HG03439 (cell line): ENCODE measurements at regions not wholly inside any gene's neighbourhood (a gene's known extent, or its start where the extent isn't known, plus 50 kb on each side); places are given as distances from the start of the nearest gene placed in this dataset.

Experiments used
- ATAC-seq: cut with Tn5 transposase; IDR thresholded peaks from one replicate; pipeline ENCODE4 v1.9.1; 2021; ENCODE audit warnings: mild to moderate bottlenecking, moderate library complexity; ENCODE audit not compliant: unreplicated experiment

DNA sequence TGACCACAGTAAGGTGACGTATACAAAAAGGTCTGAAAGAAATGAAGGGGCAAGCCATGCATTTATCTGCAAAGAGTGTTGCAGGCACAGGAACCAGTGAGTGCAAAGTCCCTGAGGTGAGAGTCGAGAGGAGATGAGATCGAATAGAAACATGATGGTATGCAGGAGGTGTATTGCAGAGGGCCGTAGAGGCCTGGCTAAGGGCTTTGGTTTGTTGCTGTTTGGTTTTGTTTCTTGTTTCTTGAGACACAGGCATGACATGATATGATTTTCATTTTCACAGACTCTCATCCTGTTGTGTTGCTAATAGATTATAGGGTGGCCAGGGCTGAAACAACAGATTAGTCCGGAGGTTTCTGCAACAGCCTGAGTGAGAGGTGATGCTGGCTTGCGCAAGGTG is 80.4 kb downstream of the HSPH1 start:
- no peak for ATAC-seq

DNA sequence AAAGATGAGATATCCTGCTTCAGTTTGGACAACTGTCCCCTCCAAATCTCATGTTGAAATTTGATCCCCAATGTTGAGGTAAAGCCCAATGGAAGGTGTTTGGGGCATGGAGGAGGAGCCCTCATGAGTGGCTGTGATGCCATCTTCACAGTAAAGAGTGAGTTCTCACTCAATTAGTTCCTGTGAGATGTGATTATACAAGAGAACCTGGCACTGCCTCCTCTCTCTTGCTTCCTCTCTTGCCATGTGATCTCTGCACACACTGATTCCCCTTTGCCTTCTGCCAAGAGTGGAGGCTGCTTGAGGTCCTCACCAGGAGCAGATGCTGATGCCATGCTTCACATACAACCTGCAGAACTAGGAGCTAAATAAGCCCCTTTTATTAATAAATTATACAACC is 86.9 kb downstream of the HSPH1 start:
- no peak for ATAC-seq

DNA sequence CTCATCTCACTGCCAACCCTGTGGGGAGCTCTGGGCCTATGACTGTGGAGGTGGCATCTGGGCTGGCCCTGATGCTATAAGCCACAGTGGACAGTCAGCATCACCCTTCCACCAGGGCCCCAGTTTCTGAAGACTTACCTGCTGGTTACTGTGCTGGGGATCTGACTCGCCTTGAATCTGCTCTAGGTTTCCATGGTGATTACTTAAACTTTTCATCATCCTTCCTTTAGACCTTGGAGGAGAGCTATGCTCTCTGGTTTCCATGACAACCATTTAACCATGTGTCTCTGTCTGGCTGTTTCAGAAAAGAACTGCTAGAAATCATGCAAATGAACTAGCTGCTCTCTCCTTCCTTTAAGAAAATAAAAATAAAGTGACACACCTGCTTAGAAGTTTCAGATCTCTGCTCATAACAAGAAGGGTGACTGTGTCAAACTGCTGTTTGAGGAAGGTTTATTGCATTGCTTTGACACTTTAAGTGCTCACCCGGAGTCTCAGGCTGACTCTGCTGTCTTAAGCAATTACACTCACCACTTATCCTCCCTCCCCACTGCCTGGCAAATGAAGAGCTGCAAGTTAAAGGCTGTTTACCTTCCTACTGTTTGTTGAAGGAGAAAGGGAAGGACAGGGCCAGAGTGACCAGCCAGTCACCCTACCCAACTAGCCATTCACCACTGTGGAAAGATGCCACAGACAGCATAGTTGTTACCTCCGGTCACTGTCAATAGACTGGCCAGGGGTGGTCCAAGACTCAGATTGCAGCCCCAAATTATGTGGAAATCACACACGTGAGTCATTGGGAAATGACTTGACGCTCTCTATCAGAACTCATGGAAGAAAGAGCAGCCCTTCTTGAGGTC is 87.6 kb downstream of the HSPH1 start:
- peak; percentile 95 for ATAC-seq

DNA sequence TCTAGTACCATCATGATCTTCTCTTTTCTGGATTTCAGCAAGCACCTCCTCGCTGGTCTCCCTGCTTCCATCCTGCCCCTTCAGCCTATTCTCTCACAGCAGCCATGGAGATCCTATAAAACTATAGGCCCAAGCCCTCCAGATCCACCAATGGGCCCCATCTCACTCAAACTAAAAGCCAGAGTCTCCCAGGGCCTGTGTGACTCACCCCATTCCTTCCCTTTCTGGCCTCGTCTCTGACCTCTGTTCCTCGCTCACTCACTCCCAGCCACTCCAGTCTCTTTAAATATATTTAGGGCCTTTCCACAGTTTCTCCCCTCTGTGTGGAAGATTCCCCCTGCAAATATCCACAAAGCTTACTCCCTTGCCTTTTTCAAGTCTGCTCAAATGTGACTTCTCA is 89.7 kb downstream of the HSPH1 start:
- ATAC-seq = no peak

DNA sequence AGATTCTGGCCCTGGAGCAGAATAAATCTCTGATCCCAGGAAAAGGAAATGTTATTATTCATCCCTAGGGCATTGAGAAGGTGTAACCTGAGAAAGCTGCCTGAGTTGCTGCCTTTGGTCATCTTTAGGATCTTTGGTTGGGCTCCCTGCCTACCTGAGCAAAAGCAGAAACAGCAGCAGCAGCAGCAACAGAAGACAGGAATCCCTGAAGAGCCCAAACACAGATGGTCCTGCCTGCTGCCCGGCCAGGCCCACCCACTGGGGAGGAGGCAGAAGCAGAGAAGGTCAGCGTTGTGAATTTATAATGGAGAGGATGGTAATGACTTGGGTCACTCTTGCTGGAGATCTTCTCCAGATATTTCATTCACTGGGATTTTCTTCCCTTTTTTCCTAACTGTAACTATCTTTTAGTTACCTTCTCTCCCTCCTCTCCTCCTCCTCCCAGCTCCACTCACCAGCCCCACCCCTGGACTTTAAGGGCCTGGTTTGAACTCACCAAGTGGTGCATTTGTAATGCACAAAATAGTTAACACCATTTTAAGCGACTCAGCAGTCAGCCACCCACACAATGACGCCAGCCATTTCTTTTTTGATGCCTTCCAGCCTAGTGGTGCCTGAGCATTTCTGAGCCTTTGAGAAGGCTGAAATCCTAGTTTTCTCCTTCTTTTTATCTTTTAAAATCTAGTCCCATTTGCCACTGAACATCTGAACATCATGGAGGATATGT is 91.7 kb downstream of the HSPH1 start:
- ATAC-seq = no peak

DNA sequence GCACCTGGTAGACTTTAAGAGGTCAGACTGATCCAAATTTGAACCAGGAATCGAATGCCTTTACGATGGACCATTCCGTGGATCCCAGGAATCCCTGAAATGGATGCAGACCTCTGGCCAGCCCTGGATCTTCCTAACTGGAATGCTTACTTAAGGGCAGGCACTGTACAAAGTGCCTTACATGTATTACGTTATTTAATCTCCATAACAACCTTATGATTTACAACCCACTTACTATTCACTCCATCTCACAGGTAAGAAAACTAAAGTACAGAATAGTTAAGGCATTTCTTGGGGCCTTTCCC is 93.6 kb downstream of the HSPH1 start:
- ATAC-seq = no peak

DNA sequence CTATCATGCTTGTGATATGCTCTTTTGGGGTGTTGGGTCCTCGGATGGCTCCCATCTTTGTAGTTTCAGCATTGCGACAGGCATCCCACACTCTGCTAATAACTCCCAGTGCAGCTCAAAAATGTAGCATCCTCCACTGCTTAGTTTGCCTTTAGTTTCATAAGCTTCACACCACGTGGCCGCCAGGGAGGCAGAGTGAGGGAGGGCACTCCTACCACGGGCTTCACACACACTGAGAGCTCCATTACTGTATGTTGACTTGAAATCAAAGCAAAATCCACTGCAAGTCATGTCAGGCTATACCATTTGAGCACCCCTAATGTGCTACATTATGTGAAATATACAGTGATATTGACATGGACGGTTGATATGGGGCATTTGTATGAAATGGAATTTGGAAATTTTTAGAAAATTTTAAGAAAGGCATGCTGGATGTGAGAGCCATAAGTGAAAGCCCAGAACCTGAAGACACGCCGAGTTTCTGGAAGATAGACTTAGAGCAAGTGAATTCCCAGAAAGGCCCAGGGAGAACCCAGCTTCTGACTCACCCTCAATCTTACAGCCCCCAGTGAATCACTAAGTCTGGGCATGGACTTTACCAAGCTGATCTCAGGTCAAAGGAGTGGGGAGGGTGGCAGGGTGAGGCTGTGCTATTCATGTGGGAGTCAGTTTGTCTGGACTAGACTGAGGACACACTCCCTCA is 94.1 kb downstream of the HSPH1 start:
- ATAC-seq = no peak

DNA sequence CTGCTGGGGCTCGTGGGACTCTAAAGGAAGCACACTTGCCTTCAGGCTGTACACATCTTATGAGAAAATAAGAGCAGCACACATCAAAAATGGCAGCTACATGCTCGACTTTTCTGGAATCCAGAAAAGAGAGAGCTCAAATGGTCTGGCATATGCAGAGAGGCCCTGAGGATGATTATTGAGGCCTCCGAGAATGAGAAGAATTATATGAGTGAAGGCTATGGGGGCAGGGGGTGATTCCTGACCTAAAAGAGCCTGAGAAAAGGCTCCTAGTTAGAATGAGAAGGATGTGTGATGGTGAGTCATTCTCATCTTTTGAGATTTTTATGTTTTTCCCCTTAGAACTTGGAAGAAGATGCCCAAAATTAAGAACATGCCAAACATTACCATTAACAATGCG is 97.1 kb downstream of the HSPH1 start:
- ATAC-seq = no peak

DNA sequence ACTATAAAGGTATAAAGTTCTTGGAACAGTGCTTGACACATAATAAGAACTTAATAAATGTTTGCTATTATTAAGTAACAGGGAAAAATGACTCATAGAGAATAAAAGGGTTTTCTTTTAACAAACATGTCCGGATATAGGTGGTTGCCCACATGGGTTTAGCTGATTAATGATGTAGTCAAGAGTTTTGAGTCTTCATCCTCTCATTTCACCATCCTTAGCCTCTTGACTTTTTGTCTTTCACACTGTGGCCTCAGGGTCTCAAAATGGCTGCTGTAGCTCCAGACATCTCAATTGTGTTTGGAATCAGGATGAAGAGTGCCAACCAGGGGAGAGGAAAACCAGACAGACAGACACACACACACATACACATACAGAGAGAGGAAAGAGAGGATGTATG is 97.9 kb downstream of the HSPH1 start:
- ATAC-seq = no peak

DNA sequence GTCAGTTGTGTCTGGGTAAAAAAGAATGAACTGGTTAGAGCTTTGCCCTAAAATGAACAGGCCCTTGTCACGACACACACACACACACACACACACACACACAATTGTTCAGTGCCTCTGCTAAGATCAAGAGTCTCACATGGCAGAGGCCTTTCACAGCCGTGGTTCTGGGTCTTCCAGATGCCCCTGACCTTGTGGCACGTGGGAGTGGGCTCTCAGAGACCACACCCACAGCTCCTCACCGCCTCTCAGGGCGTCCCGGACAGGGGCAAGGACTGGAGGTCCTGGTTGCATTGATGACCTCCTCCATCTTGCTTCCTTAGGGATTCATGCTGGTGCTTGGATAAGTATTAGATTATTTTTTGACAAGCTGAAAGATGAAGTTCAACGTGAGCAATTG is 101.0 kb downstream of the HSPH1 start:
- no peak for ATAC-seq

DNA sequence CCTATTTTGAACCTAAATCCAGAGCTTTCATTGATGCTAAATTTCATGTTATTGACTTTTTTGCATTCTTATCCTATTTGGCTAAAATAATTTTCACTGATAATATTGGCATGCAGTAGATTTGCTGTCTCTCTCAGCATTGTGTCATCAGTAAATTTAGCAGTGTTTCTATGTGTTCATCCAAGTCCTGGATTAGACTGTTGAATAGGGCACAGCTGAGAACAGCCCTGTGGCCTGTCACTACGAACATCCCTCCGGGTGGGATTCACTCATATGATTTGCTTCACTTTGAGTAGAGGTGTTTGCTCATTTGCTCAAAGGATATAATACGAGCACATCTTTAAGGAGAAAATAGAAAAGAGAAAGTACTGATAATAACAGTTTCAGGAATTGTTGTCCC is 101.5 kb downstream of the HSPH1 start:
- ATAC-seq = no peak

DNA sequence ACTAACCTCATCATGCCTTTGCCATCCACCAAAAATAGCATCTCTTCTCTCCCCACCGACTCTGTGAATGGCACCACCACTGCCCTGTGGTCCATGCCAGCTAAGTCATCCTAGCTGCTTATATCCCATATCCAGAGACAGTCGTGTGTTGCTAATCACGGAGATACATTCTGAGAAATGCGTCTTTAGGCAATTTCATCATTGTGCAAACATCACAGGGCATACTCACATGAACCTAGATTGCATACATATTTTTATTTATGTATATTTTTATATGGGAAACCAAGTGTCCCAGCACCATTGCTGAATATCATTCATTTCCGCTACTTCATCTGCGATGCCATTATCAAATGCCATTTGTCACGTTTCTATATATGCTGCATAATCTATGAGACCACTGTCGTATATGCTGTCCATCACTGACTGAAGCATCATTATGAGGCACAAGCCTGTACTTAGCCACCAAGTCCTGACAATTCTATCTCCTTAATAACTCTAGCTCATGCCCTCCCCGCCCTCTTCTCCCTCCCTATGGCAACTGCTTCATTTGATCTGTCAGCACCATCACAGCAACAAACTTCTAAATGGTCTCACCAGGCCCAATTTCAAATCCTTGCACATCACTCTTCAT is 104.2 kb downstream of the HSPH1 start:
- no peak for ATAC-seq

DNA sequence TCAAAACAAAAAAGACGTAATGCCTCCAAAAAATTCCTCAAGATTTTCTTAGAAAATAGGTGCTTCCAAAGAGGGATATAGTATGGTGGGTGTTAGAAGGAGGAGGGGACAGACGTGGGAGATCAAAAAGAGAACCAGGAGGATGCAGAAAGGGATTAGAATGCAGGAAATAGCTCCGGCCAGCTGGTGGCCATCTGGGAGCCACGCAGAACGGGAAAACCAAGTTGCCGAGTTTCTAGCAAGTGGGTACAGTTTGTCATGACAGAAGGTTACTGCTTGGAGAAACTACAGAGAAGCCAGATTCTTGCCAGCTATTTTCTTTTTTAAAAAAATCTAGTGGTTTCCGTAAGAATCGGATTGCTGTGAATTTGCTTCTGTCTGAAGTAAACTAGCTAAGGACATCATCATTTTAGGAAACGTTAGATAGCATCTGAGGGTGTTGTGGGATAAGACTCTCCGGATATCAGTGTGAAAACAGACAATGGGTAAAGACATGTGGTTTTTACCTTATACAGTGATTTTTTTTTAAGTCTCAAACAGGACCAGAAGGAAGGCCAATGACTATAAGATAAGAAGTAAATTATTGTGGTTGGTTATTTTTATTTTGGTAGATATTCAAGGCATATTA is 104.9 kb downstream of the HSPH1 start:
- ATAC-seq = no peak

DNA sequence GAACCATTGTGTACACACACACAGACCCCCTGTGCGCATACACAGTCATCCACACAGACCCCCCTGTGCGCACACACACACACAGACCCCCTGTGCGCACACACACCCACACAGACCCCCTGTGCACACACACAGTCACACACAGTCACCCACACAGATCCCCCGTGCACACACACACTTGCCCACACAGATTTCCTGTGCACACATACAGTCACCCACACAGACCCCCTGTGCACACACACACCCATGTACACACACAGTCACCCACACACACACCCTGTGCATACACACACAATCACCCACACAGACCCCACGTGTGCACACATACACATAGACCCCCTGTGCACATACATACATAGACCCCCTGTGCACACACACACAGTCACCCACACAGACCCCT is 106.1 kb downstream of the HSPH1 start:
- ATAC-seq = no peak

DNA sequence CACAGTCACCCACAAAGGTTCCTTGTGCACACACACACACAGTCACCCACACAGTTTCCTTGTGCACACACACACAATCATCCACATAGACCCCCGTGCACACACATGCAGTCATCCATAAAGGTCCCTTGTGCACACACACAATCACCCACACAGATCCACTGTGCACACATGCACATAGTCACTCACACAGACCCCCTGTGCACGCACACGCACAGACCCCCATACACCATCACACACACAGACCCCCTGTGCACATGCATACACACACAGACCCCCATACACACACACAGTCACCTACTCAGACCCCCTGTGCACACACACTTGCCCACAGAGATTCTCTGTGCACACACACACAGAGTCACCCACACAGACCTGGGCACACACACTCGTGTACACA is 107.1 kb downstream of the HSPH1 start:
- ATAC-seq = no peak

DNA sequence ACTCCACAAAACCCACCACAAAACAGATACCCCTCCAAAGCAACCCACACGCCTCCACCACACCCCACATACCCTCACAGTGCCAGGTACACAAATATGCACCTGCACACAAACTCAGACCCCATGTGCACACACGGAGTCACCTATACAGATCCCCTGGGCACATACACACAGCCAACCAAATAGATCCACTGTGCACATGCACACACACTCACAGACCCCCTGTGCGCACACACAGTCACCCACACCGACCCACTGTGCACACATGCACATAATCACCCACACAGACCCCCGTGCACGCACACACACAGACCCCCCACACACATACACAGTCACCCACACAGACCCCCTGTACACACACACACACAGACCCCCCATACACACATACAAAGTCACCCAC is 107.8 kb downstream of the HSPH1 start:
- ATAC-seq = no peak

DNA sequence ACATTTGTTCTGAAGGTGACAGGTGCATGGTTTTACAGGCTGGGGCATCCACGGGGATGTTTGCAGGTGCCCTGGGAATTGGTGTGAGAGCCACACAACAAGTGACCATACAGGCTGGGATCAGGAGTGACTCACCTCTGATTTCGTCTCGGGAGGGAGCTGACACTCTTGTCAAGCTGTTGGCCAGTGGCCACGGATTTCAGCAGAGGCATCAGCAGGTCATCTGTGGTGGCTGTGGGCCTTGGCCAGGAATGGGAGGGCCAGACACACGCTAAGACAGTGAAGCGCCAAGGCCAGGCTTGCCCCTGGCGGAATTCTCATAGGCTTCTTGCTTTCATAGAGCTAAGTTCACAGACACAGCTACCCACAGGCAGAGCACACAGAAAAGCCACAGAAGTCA is 108.6 kb downstream of the HSPH1 start:
- no peak for ATAC-seq

DNA sequence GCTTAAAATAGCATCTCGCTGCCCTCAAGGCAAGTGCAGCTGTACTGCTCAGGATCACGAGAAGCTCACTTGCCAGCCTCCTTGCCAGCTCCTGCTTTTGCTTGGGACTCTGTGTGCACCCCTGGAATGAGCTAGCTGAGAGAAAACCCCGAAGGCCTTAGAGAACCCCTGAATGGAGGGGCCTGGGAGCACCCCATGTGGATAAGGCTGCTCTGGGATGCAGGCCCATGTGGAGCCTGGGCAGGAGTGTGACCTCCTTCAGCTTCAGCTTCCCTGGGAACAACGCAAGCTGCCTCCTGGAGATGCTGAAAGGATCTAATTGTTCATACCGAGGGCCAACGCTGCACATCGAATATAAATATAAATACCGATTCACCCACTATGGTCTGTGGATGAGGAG is 109.2 kb downstream of the HSPH1 start:
- no peak for ATAC-seq

DNA sequence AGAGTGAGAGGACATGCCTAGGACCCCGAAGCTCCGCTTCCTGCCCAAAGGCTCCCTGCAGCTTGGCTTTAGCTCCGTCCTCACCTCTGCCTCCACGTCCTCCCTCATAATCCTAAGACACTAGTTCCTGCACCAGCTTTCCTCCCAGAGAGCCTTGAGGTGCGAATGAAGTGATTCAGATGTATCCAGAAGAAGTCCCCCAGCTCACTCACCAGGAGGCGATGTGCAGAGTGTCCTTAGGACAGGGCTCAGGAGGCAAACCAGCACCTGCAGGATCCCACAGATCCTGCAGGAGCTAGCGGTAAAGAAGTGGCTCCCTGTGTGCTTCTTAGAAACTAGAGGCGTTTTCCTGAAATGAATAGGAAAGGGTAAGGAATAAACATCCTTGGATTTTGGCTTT is 109.7 kb downstream of the HSPH1 start:
- ATAC-seq = no peak

DNA sequence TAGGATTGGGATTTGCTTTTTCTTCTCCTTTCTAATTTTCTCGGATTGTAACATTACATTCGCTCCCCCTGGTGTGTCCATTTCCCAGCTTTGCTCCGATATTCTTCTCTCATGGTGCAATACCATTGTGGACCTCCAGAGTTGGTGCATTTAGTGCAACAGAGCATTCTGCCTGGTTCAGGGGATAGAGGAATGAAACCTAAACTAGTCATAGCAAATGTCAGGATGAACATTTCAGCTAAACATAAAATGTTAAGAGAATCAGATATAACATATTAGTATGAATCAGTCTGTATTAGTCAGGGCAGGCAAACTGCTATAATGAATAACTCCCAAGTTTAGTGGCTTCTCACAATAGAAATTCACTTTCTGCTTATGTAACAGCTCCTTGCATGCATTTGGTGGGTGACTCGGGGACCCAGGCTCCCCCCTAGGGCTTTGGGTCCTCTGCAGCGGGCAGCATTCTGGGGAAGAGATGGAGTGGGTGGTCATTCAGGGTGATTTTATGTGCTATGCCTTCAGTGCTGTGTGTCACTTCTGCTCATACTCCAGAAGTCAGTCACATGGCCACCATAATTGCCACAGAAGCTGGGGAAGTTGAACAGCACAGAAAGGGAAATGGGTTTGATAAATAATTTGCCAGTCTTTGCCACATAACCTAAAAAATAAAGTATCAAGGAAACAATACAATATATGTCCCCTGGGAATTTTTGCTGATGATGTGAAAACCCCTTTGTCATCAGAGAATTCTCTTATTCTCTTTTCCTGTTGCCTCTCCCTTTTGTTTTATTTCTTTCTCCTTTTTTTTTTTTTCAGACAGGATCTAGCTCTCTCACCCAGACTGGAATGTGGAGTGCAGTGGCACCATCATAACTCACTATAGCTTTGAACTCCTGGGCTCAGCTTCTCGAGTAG is 111.0 kb downstream of the HSPH1 start:
- ATAC-seq = no peak
